GM06990 (cell line): ENCODE measurements at regions not wholly inside any gene's neighbourhood (a gene's known extent, or its start where the extent isn't known, plus 50 kb on each side); places are given as distances from the start of the nearest gene placed in this dataset.

Experiments
- DNase-seq: peaks from one replicate; pipeline ENCODE4 v3.0.0-alpha.2; 2011; ENCODE audit not compliant: insufficient read length; ENCODE audit errors: extremely low read depth
- H3K27me3 ChIP-seq: replicated peaks from 2 replicates; pipeline ENCODE4 v1.6.0; 2011; ENCODE audit warnings: low read length; ENCODE audit not compliant: control insufficient read depth, insufficient read depth
- H3K36me3 ChIP-seq: 2 replicates; pipeline ENCODE4 v1.5.1; 2011; ENCODE audit warnings: low read length; ENCODE audit not compliant: control insufficient read depth, insufficient read depth
- H3K4me3 ChIP-seq: replicated peaks from 2 replicates; pipeline ENCODE4 v1.5.1; 2011; ENCODE audit warnings: low read depth, mild to moderate bottlenecking, control low read depth, low read length
- TF ChIP-seq, protein P1 (sequence below): IDR thresholded peaks from 2 replicates; pipeline ENCODE4 v1.5.1; 2011; ENCODE audit warnings: low read length, control low read depth, mild to moderate bottlenecking, inconsistent platforms; ENCODE audit not compliant: insufficient read depth, poor library complexity, severe bottlenecking

DNA sequence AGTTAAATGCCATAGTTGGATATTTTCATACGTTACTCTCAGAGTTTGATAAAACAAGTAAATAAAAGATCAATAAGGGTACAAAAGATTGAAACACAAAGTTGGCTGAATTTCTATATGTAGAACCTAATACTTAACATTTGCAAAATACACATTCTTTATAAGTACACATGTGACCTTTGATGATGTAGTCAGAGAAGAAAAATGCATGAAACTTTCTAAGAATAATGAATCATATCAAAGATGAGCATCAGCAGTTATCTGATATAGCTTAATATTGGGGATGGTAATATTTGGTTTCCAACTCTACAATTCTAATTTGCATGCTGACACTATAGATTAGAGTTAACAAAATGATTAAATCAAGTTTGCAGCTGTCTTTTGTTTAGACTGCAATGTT is 188.0 kb upstream of the TGFBR2 start:
- DNase-seq = no peak
- TF ChIP-seq, protein P1, sequence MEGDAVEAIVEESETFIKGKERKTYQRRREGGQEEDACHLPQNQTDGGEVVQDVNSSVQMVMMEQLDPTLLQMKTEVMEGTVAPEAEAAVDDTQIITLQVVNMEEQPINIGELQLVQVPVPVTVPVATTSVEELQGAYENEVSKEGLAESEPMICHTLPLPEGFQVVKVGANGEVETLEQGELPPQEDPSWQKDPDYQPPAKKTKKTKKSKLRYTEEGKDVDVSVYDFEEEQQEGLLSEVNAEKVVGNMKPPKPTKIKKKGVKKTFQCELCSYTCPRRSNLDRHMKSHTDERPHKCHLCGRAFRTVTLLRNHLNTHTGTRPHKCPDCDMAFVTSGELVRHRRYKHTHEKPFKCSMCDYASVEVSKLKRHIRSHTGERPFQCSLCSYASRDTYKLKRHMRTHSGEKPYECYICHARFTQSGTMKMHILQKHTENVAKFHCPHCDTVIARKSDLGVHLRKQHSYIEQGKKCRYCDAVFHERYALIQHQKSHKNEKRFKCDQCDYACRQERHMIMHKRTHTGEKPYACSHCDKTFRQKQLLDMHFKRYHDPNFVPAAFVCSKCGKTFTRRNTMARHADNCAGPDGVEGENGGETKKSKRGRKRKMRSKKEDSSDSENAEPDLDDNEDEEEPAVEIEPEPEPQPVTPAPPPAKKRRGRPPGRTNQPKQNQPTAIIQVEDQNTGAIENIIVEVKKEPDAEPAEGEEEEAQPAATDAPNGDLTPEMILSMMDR = no peak
- no peaks in the 10 kb centered on the region for H3K27me3 ChIP-seq
- no peak overlapping the region for H3K4me3 ChIP-seq
- H3K36me3 ChIP-seq = no peaks in the 10 kb centered on the region

GRCh38 chr3:30421266-30421665 is 185.1 kb upstream of the TGFBR2 start:
- no peaks in the 10 kb centered on the region for H3K27me3 ChIP-seq
- TF ChIP-seq, protein P1 = no peak
- no peaks in the 10 kb centered on the region for H3K36me3 ChIP-seq
- DNase-seq = no peak
- no peak overlapping the region for H3K4me3 ChIP-seq

DNA sequence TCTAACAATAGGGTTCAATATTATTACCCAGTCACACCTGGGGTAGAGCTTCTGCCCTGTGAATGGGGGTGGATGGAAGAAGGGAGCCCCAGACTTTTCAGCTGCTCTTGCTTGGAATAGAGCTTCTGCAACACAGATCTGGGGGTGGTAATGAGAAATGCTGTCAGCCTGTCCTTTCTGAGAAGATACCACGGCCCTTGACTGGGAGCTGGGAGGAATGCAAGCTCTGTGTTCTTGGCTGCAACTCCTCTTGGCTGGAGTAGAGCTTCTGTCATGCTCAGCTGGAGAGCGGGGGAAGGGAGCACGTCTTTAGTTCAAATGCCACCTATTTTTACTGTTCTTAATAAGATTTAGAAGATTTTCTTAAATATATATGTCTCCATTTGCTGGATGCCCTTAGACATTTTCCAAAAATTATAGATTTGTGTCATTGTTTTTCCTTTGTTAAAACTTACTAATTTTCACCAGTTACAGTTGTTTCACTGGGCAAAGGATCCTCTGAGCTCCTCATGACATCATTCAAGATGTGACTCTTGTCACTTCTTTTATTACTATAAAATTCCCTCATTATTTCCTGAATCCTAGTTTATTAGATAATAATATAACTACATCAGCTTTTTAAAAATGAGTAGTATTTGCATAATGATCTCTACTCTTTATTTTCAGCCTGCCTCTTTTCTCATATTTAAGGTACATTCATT is 180.0 kb upstream of the TGFBR2 start:
- DNase-seq = no peak

DNA sequence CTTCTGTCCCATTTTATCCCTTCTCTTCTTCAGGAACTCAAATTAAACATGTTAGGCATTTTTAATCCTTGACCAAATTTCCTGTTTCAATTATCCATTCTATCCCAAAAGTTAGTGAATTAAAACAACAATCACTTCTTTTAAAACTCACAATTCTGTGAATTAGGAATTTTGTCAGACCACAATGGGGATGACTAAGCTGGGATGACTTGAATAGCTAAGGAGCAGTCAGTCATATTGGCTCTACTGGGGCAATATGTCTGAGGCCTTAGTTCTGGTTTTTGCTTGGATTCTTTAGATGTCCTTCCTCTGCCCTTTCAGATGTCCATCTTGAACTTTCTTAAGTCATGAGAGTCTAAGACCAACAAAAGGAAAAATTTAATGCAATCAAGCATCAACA is 178.2 kb upstream of the TGFBR2 start:
- no peaks in the 10 kb centered on the region for H3K27me3 ChIP-seq
- H3K4me3 ChIP-seq = no peak overlapping the region
- DNase-seq = no peak
- TF ChIP-seq, protein P1 = no peak
- no peaks in the 10 kb centered on the region for H3K36me3 ChIP-seq

More for the DNA sequence above, 180.0 kb upstream of the TGFBR2 start:
- Histone ChIP-seq H3K4me3 (no peak overlapping the region), H3K27me3 (no peaks in the 10 kb centered on the region), H3K36me3 (no peaks in the 10 kb centered on the region)
- TF ChIP-seq, protein P1 = no peak

GRCh38 chr3:30435861-30436331 is 170.5 kb upstream of the TGFBR2 start:
- Histone ChIP-seq H3K27me3 (no peaks in the 10 kb centered on the region; the same call in none of the 2 replicates), H3K36me3 (no peaks in the 10 kb centered on the region), H3K4me3 (no peak overlapping the region; the same call in 1 of the 2 replicates)
- TF ChIP-seq, protein P1 = no peak
- no peak for DNase-seq
